K562 (cell line): ENCODE measurements at regions not wholly inside any gene's neighbourhood (a gene's known extent, or its start where the extent isn't known, plus 50 kb on each side); places are given as distances from the start of the nearest gene placed in this dataset.

Source experiments
- BHLHE40 ChIP-seq: IDR thresholded peaks from 2 replicates; pipeline ENCODE4 v1.6.1; 2011; ENCODE audit warnings: low read length, improper control_type of control experiment
- HINFP ChIP-seq: fragments of 450-650 bp; conservative IDR thresholded peaks from 2 replicates; pipeline ENCODE4 v1.6.1; 2016; ENCODE audit warnings: missing genetic modification characterization, low read depth, mild to moderate bottlenecking, control low read depth, missing compliant biosample characterization

GRCh38 chr6:106003268-106003987, 82.7 kb upstream of the PRDM1 start:
- TF ChIP-seq BHLHE40: no peak
- no peak for TF ChIP-seq HINFP (tag)
